NCI-H748 (cell line): ENCODE measurements at regions not wholly inside any gene's neighbourhood (a gene's known extent, or its start where the extent isn't known, plus 50 kb on each side); places are given as distances from the start of the nearest gene placed in this dataset.

ENCODE experiments used
- DNase-seq: peaks from one replicate; lab custom pipeline; 2025; ENCODE audit not compliant: unreplicated experiment; lab: John Stamatoyannopoulos, UW

DNA sequence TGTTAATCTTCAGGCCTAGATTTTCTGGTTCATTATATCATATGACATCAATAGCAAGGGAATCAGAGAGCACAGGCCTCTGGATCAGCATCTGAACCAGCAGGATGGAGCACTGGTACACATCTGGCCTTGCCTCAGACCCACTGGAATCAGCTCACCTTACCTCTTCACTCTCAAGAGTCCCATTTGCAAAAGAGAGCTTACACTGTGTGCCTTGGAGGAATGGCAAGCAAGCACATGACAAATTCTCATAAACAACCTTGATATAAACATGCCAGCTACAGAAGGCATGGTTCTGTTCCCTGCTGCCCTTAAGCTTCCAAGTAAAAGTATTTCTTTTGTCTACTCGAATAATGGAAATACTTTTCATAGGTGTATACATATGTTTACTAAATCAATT is 128.6 kb upstream of the CPM start:
- DNase-seq, result no peak

DNA sequence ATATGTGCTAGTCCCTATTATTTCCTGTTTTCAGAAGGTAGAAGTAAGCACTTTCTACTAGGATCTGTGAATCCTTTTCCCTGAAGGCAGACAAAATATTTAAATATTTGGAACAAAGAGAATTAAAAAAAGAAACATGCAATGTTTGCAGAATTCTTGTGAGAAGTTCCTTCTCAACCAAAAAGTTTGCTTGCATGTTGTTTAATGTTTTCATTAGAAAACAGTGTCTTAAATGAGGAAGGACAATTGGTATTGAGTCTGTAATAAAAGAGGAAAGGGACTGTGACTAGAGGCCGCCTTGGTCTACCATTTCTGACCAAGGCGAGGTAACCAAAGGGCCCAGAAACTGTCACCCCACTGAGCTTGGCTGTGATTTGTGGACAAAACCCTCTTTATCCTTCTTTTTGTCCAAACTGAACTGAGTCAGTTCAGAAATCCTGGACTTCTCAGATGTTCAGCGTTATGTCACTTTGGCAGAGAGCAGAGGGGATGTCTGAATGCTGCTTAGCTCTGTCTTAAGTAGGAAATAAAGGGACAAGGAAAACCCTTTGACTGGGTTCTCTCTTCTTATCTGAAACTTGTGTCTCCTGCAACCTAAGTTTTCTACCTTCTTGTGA is 129.8 kb upstream of the CPM start:
- DNase-seq, result no peak

DNA sequence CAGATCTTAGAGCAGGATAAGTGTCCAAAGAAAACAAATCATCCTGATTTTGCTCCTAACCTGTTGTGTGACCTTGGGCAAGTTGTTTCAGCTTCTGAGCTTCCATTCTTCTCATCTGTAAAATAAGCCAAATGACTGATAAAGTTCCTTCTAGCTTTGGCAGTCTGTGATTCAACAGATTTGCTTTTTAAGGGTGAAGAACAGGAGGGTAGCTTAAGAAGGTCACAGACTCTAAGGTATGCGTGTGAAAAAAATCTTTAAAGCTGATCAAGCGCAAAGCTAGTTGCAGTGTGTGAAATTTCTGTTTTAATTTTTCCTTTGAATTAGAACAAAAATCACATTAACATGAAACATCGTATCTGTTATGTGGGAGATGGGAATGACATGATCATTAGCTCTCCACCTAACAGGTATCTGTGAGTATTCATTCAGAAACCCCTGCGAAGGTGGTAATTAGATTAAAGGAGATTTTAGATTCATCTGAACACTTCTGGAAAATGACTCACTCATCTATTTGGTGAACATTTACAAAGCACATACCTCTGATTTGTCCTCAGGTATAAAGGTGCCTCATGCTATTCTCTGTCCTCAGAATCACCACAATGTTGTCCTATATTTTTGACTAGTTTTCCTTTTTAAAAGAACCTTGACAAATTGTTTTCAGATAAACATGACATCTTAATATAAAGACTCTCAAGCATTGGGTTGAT is 131.9 kb upstream of the CPM start:
- DNase-seq, result no peak

DNA sequence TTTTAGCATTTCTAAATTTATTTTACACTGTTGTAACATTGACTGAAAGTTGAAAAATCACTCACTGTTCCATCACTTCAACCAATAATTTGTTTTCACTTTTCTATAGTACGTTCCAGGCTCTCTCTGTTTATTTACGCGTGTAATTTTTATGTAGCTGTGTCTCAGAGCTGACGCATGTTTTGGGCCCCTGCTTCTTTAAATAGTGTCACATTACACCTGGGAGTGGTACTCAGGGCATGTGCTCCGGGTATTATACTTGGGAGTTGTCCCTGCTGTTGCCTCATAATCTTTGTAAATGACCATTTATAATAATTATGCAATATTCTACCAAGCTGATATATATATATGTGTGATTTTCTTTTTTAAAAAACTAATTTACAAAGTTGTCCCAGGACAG is 132.8 kb upstream of the CPM start:
- peak; percentile 71 for DNase-seq

DNA sequence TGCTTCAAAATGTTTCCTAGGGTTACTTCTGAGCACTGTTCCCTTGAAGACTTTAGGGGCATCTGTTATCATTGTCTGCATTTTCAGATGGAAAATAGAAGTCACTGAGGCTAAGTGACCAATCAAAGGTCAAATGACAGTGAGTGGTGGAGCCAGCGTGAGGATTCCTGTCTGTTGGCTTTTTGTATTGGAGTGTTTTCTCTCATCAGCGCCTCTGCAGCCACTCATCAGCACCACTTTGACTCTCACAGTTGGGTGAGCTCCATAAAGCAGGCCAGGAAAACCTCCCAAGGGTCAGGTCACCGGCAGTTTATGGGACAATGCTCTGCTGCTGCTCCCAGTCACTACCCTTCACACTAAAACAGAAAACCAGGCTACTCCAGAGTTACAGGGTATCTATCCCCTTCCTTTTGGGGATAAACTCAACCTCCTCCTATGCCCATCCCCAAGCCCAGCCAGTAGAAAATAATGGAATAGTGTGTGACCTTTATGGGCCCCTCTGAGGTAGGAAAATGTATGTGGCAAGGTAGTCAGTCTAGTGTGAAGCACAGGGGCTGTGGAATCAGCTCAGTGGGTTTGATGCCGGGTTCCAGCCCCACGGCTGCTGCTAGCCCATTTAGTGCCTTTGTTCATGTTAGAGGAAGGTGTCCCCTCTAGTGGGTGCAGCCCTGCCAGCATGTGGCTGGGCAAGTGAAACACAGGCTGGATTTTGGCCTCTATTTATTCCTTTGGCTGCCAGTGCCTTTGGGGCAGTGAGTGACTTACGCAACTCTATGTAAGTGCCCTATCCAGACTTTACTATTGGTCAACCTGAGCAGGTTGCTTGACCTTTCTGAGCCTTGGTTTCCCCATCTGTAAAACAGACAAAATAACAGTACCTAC is 133.8 kb upstream of the CPM start:
- peak; percentile 19 for DNase-seq

DNA sequence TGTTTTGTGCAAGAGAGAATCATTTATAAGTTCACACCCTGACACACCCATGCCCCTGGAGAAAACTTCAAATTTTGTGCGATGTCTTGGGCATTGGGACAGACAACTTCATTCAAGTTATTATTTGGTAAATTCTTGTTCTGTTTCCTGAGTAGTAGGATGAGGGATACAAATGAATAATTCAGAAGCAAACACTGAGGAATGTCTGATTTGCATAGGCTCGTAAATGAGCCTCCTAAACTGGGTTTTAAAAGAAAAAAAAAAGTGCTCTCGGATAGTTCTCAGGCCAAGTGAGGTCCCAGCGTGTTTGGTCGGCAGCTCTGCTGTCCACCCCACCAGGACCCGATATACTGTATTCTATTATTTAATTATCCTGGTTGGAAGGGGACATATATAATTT is 134.7 kb upstream of the CPM start:
- DNase-seq, result no peak

DNA sequence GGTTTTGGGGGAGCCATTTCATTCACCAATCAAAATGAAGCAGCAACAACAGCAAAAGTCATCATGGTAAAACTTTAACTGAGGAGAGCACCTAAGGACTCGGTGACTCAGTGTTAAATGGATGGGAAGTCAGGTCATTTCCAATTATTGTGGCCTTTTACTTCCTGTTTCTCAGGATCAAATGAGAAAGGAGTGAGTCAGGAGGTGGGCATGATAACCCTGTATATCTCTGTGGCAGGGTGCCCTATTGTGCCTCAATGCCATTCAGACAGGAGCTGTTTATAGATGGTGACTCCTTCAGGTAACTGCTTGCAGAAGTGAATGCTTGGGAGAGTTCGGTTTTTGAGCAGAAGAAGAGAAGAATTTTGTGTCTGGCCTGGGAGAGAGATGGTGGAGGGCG is 135.5 kb upstream of the CPM start:
- DNase-seq, result no peak

DNA sequence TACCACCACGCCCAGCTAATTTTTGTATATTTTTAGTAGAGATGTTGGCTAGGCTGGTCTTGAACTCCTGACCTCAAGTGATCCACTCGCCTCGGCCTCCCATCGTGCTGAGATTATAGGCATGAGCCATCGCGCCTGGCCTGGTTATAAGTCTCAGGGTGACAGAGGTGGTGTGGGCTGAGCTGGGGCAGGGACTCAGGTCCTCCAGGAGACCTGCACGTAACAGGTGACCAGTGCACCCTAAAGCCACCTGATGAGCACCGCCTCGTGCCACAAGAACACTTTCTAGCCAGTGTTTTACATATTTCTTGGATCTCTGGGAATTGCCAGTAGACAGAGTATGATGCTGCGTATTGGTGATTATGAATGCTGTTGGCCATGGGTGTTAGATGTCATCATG is 136.5 kb upstream of the CPM start:
- no peak for DNase-seq

DNA sequence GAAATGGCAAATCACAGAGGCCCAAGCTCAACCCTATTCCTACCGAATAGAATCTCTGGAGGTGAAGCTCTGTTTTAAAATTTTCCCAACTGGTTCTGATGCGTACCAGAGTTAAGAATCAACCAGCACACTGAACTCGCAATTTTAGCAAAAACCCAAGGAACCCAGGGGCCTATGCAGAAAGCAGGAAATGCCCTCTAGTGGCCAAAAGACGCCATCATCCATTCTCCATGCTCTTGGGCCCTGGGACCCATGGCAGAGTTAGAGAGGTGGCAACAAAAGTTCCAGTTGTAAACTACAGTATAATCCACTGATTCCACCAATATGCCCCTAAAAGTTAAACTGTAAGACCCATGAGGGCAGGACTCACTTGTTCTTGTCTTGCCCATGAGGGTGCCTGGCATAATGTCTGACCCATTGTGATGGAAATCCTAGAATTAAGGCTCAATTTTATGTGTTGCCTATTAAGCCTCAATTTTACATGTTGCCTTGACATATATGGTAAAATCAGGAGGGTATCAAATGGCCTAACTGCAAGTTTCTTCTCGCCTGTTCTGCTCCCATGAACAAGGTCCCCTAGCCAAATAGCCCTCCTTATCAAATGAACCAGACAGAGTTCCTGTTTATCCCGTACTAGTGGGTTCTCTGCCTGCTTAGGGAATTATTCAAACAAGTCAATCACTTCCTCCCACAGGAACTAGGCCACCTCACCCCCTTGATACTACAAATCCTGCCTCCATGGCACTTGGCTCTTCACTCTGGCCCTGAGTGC is 137.5 kb upstream of the CPM start:
- DNase-seq, result peak; percentile 63

DNA sequence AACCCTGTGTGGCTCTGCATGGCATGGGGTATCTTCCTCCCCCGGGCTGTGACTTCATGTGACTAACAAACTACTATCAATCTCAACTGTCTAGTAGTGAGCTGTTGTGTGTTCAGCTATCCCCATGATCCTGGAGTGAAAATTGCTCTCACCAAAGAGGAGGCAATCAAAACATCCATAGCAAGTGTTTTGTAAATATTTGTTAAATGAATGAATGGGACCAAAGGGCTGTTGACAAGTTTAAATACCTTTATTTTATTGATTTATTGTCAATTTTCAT is 138.1 kb upstream of the CPM start:
- DNase-seq, result no peak

DNA sequence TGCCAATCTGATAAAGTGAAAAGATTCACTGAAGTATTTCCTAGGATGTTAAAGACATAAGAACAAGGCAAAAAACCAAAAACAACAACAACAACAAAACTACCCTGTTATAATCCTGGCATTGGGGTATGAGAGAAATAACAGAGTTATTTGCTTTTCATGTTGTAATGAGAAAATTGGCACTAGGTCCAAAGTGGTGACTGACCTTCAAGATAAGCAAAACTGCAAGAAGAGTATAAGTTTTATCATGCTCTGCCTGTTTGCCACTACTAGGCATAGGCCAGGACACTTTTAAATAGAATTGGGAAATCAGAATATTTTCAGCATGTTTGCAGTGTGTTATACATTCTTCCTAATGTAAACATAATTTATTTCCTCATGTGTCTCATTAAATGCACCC is 140.1 kb upstream of the CPM start:
- no peak for DNase-seq

DNA sequence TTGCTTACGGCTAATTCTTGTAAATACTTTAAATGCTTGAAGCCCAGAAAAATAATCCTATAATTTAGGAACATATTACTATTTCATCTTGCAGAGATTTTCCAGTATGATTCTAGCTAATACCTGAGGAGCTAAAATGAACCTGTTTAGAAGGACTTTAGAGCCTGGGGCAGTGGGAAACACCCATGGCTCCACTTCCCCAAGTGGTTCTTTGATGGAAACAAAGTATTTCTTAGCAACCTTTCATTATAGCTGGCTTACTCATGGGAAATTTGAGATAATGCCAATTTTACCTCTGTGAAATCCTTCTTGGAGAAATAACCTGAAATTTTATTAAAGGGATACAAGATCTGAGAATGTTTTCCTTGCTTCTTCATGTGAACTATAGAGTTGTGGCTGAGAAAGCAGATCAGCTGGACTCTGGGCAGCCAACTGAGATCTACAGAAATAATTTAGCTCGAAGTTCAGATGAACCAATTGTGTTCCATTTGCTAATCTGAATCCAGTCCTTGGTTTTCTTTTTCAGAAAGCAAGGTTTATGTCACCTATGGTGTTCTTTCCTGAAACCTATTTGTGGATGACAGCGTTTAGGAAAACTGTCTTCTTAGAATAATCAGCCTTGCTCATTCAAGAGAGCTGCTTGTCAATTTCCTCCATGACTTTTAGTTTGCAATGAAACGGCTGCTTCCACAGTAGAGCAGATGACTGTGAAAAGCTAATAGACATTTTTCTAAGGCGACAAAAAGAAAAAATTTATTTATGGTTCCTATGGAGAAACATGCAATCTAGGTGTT is 141.8 kb upstream of the CPM start:
- DNase-seq, result no peak

DNA sequence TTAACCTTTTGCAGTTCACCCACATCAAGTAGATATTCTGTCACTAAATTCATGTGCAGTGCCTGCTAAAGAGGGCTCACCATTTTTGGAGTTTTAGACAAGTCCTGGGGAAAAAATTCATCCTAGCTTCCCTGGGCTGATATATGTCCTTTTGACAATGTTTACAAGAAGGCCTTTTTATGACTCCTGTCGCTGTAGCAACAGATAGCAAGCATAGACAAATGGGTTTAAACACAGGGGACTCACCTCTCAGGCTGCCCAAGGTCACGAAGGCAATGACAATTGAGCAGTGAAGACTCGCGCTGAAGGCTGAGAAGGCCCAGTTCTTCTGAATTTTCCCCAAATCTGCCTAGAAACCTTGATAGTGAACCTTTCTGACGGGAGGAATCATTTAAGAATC is 150.7 kb upstream of the CPM start:
- no peak for DNase-seq

DNA sequence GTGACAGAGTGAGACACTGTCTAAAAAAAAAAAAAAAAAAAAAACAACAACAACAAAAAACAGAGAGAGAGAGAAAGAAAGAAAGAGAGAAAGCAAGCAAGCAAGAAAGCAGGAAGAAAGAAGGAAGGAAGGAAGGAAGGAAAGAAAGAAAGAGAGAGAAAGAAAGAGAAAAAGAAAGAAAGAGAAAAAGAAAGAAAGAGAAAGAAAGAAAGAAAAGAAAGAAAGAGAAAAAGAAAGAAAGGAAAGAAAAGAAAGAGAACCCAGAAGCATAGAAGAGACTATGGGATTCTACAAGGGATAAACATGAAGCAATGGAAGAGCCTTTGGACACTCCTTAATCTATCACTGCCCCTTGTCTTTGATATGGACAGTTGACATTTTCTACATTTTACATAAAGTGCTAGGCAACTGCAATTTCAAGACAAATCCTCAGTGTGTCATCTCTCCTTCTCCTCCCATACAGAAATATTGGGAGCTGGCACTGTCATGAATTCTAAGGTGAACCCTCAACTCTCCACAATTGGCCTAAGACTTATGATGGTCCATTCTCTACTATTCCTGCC is 151.9 kb upstream of the CPM start:
- no peak for DNase-seq

DNA sequence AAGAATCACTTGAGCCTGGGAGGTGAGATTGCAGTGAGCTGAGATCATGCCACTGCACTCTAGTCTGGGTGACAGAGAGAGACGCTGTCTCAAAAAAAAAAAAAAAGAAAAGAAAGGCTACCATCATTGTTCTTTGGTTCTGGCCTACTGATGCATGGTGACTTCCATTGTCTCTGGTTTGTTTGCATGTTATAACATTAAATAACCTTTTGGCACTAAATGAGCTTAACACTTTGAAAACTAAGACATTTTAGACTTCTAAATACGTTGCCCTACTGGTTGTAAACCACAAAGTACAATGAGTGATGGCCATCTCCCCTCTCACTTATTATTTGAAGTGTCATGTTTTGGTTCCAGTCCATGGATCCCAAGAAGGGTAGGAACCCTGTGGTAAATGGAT is 152.9 kb upstream of the CPM start:
- no peak for DNase-seq

DNA sequence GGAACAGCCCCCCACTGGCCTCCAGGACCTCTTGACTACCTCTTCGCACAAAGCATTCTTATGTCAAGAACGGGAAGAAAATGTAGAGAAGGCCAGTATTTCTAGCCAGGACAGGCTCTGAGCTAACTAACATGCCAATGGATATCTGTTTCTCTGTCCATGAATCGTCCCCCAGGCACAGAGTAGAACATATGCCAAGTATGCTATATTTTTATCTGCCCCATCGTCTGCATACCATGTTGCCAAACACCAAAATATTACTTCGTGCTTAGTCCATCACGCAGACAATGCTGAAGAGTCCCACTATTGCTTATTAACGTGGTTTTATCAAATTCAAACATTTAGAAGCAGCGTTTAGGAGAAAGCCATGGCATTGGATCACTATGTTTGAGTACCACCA is 151.4 kb upstream of the CPSF6 start:
- no peak for DNase-seq

DNA sequence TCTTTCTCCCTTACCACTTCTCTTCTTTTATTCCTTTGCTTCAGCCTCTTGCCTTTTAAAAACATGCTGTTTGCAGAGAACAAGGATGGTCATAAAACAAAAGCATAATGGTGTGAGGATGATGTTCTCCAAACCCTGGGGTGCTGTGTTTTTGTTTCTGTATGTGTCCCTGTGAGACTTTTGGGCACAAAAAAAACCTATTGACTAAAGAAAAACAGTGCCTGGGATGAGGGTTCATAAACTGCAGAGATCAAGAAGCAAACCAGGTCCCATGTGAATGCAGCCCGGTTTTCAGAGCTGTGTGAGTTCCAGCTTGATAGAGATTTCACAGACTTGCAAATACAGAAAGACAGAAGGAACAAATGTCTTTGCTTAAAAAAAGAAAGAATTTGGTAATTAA is 148.6 kb upstream of the CPSF6 start:
- no peak for DNase-seq

DNA sequence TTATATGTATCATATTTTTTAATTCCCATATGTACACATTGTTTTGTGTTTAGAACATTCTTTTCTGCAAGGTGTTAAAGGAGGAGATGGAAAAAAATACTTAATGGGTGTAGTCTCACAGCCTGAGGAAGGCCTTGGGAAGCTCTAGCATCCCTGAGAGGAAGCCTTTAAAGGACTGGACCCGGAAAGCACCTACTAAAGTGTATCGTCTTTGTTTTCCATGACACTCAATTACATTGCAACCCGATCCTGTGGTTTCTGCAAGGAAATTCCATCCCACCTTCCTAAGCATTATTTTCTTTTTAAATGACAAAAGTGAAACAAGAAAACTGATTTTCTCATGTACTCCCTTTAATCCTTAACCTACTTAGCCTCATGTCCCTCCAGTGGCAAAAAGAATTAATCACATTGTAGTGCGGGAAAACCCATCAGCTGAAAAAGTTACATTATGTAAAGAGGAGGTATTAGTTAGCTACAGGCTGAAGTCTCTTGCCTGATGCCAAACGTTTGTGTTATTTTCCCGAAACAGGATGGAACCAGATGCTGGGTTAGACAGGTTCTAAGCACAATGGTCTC is 147.8 kb upstream of the CPSF6 start:
- DNase-seq, result no peak

DNA sequence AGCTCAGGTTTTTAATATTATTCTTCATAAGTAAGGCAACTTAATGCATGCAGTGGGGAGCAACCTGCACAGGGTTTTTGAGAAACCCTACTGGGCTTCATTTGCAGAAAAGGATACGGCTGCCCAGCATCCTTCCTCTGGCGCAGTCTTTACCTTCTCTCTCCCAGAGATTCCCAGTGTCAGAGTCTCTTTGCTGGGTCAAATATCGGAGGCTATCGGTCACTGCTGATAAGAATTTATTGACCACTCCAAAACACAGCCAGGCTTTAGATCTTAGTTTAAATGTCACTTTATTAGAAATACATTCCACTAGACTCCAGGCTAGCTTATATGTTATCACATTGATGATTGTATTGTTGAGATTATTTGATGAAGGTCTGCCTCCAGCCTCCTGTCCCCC is 147.2 kb upstream of the CPSF6 start:
- DNase-seq, result no peak

DNA sequence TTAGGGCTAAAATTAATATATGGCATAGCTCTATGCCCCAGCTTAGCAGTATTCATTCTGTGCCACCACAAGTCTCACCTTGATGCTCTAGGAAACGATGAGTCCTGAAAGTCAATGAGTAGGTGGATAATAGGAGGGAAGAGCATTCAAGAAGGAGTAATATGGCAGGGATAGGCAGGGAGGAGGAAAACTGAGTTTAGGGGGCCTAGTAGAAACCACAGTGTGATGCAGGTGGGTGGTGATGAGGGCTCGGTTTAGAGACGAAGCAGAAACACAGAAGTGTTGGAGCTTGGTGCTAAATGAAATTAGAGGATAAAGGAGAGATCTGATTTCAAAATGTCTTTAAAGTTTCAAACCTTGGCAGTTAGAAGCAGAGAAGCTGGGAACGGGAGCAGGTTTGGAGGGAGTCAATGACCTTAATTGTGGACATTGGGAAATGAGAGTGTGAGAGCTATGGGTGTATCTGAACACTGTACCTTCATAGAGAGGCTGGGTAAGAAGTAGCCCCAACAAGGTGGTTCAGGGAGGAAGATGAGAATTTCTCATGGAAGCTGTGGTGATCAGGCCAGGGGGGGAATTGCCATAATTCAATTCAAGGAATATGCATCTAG is 144.7 kb upstream of the CPSF6 start:
- DNase-seq, result no peak
